H1 (cell line): ENCODE measurements at regions not wholly inside any gene's neighbourhood (a gene's known extent, or its start where the extent isn't known, plus 50 kb on each side); places are given as distances from the start of the nearest gene placed in this dataset.

ENCODE experiments used
- CTCF ChIA-PET: fragments of 300-600 bp; sonication (Branson Sonifier 250); formaldehyde crosslinking; loops from one replicate; lab custom pipeline; 2021; ENCODE audit not compliant: partially characterized antibody; lab: Charles Lee
- POLR2A ChIA-PET: fragments of 300-600 bp; sonication (Branson Sonifier 250); formaldehyde crosslinking; loops from one replicate; lab custom pipeline; 2021; ENCODE audit warnings: inconsistent platforms; ENCODE audit not compliant: partially characterized antibody; lab: Charles Lee
- DNase-seq, 2 experiments: peaks; one replicate each; pipeline versions ENCODE4 v3.0.0 to v3.0.0-alpha.2; 2010 to 2022; ENCODE audit warnings: low spot score in 2 of 2, low read depth in 1 of 2, mixed read lengths in 1 of 2
- FAIRE-seq: peaks from 2 replicates; lab custom pipeline; 2011; peaks lifted over from hg19 to GRCh38; lab: Jason Lieb, UNC
- H2AFZ ChIP-seq: 2 replicates; pipeline ENCODE4 v1.8.1; 2012; ENCODE audit warnings: low read length, inconsistent platforms
- H2AK5ac ChIP-seq: 2 replicates; pipeline ENCODE4 v1.6.1; 2013; ENCODE audit warnings: low read depth, low read length
- H2BK120ac ChIP-seq: replicated peaks from 2 replicates; pipeline ENCODE3; 2013; ENCODE audit warnings: low read depth, low read length, inconsistent platforms
- H2BK12ac ChIP-seq: 2 replicates; pipeline ENCODE4 v1.6.1; 2013; ENCODE audit warnings: low read depth, low read length
- H2BK15ac ChIP-seq: 2 replicates; pipeline ENCODE4 v1.6.1; 2013; ENCODE audit warnings: low read length
- H2BK20ac ChIP-seq: 2 replicates; pipeline ENCODE4 v1.6.1; 2013; ENCODE audit warnings: low read length
- H2BK5ac ChIP-seq: 2 replicates; pipeline ENCODE4 v1.6.1; 2013; ENCODE audit warnings: low read depth, low read length
- H3K14ac ChIP-seq: 2 replicates; pipeline ENCODE4 v1.6.1; 2013; ENCODE audit warnings: inconsistent platforms; ENCODE audit not compliant: insufficient read length
- H3K18ac ChIP-seq: 2 replicates; pipeline ENCODE4 v1.6.1; 2013; ENCODE audit warnings: low read length; ENCODE audit errors: extremely low read depth
- H3K23ac ChIP-seq: 2 replicates; pipeline ENCODE4 v1.6.1; 2013; ENCODE audit warnings: inconsistent platforms; ENCODE audit not compliant: insufficient read length
- H3K23me2 ChIP-seq: 2 replicates; pipeline ENCODE4 v1.6.1; 2013; ENCODE audit warnings: low read depth, low read length
- H3K27ac ChIP-seq: 2 replicates; pipeline ENCODE4 v1.6.1; 2011; ENCODE audit warnings: low read depth, low read length, inconsistent platforms
- H3K27me3 ChIP-seq, 4 experiments: replicated peaks in 1 of 4; 1 replicate in 1 of 4; 2 replicates in 3 of 4; pipeline versions ENCODE4 v1.6.1 to v1.8.1; 2011 to 2013; ENCODE audit warnings: low read length in 3 of 4, mild to moderate bottlenecking in 3 of 4, inconsistent platforms in 2 of 4, mixed read lengths in 2 of 4, moderate library complexity in 1 of 4; ENCODE audit not compliant: control insufficient read depth in 3 of 4, insufficient read depth in 3 of 4; ENCODE audit errors: extremely low read depth in 1 of 4
- H3K36me3 ChIP-seq, 4 experiments: 2 replicates each; pipeline versions ENCODE4 v1.6.1 to v1.8.1; 2011 to 2013; ENCODE audit warnings: mild to moderate bottlenecking in 4 of 4, low read length in 3 of 4, moderate library complexity in 2 of 4, control low read depth in 1 of 4, inconsistent platforms in 1 of 4; ENCODE audit not compliant: insufficient read depth in 4 of 4, control insufficient read depth in 2 of 4
- H3K4ac ChIP-seq: replicated peaks from 2 replicates; pipeline ENCODE3; 2013; ENCODE audit warnings: low read length, low read depth, mixed read lengths, inconsistent platforms; ENCODE audit not compliant: insufficient read length
- H3K4me1 ChIP-seq, 4 experiments: replicated peaks in 1 of 4; 1 replicate in 1 of 4; 2 replicates in 3 of 4; pipeline versions ENCODE4 v1.6.1 to v1.8.1; 2011 to 2013; ENCODE audit warnings: low read length in 3 of 4, inconsistent platforms in 2 of 4, mixed read lengths in 1 of 4; ENCODE audit not compliant: insufficient read depth in 4 of 4, control insufficient read depth in 3 of 4
- H3K4me2 ChIP-seq, 2 experiments: 2 replicates each; pipeline versions ENCODE4 v1.6.1 to v1.8.1; 2011 to 2013; ENCODE audit warnings: low read depth in 2 of 2, low read length in 2 of 2, control low read depth in 1 of 2, inconsistent platforms in 1 of 2, mild to moderate bottlenecking in 1 of 2; ENCODE audit not compliant: insufficient read depth in 1 of 2
- H3K4me3 ChIP-seq, 4 experiments: fragments of 200-600, 300-600 bp in 1 of 4; sonication (generic), shearing (Covaris generic), sonication (Bioruptor Twin) in 1 of 4; 2 replicates each; pipeline versions ENCODE4 v1.5.1 to v1.8.1; 2011 to 2016; ENCODE audit warnings: low read length in 4 of 4, low read depth in 3 of 4, control low read depth in 2 of 4, inconsistent platforms in 2 of 4, mild to moderate bottlenecking in 2 of 4, mixed read lengths in 1 of 4, moderate library complexity in 1 of 4; ENCODE audit not compliant: insufficient read depth in 2 of 4; ENCODE audit errors: extremely low read depth in 1 of 4
- H3K56ac ChIP-seq: replicated peaks from 2 replicates; pipeline ENCODE3; 2013; ENCODE audit warnings: low read depth, mild to moderate bottlenecking, mixed read lengths, low read length, inconsistent platforms; ENCODE audit not compliant: insufficient read length
- H3K79me1 ChIP-seq: 2 replicates; pipeline ENCODE4 v1.6.1; 2013; ENCODE audit warnings: low read depth, low read length, control low read depth
- H3K79me2 ChIP-seq, 2 experiments: 2 replicates each; pipeline versions ENCODE4 v1.6.1 to v1.8.1; 2012 to 2013; ENCODE audit warnings: low read length in 2 of 2, mild to moderate bottlenecking in 2 of 2, inconsistent platforms in 1 of 2; ENCODE audit not compliant: insufficient read depth in 2 of 2, control insufficient read depth in 1 of 2
- H3K9ac ChIP-seq, 4 experiments: replicated peaks in 1 of 4; 1 replicate in 1 of 4; 2 replicates in 3 of 4; pipeline versions ENCODE4 v1.6.1 to v1.8.1; 2011 to 2013; ENCODE audit warnings: low read depth in 3 of 4, low read length in 3 of 4, control low read depth in 2 of 4, mild to moderate bottlenecking in 2 of 4, moderate library complexity in 2 of 4, inconsistent platforms in 1 of 4; ENCODE audit errors: extremely low read depth in 1 of 4
- H3K9me3 ChIP-seq, 2 experiments: 2 replicates each; pipeline versions ENCODE4 v1.6.1 to v1.8.1; 2012 to 2013; ENCODE audit warnings: mild to moderate bottlenecking in 2 of 2, moderate library complexity in 2 of 2, control low read depth in 1 of 2, inconsistent platforms in 1 of 2, low read depth in 1 of 2, low read length in 1 of 2, mixed read lengths in 1 of 2; ENCODE audit not compliant: insufficient read depth in 2 of 2
- H4K20me1 ChIP-seq, 2 experiments: replicated peaks in 1 of 2; 2 replicates each; pipeline versions ENCODE3 to v1.8.1; 2011 to 2013; ENCODE audit warnings: inconsistent platforms in 2 of 2, low read length in 2 of 2, mild to moderate bottlenecking in 1 of 2; ENCODE audit not compliant: insufficient read depth in 2 of 2, control insufficient read depth in 1 of 2
- H4K5ac ChIP-seq: 2 replicates; pipeline ENCODE4 v1.6.1; 2013; ENCODE audit warnings: low read length, low read depth, mixed read lengths, inconsistent platforms; ENCODE audit not compliant: insufficient read length
- H4K8ac ChIP-seq: 2 replicates; pipeline ENCODE4 v1.8.0; 2013; ENCODE audit warnings: mild to moderate bottlenecking, moderate library complexity, low read length, inconsistent platforms; ENCODE audit not compliant: insufficient read depth; ENCODE audit errors: extremely low read depth
- H4K91ac ChIP-seq: replicated peaks from 2 replicates; pipeline ENCODE3; 2013; ENCODE audit warnings: low read length, mixed read lengths, inconsistent platforms; ENCODE audit not compliant: insufficient read length
- BACH1 ChIP-seq: IDR thresholded peaks from 2 replicates; pipeline ENCODE4 v1.6.1; 2012; ENCODE audit warnings: low read length, improper control_type of control experiment
- EGR1 ChIP-seq: IDR thresholded peaks from 2 replicates; pipeline ENCODE4 v1.6.1; 2011; ENCODE audit warnings: low read depth, low read length, borderline replicate concordance
- GABPA ChIP-seq: IDR thresholded peaks from 2 replicates; pipeline ENCODE4 v1.6.1; 2011; ENCODE audit warnings: mild to moderate bottlenecking, low read length, moderate library complexity, borderline replicate concordance; ENCODE audit not compliant: insufficient read depth
- NRF1 ChIP-seq: IDR thresholded peaks from 2 replicates; pipeline ENCODE4 v1.6.1; 2011; ENCODE audit warnings: mild to moderate bottlenecking, low read depth, low read length, improper control_type of control experiment
- RAD21 ChIP-seq, 2 experiments: IDR thresholded peaks in 1 of 2; conservative IDR thresholded peaks in 1 of 2; 2 replicates each; pipeline ENCODE4 v1.6.1; 2011; ENCODE audit warnings: low read depth in 2 of 2, low read length in 2 of 2, improper control_type of control experiment in 1 of 2, inconsistent platforms in 1 of 2, mild to moderate bottlenecking in 1 of 2, moderate library complexity in 1 of 2
- WGBS, 2 experiments: shearing (Covaris generic) in 1 of 2; methylation state at CpG; one replicate each; pipeline versions ENCODE4 v1.1.6 to v1.1.7; 2013 to 2015; ENCODE audit warnings: low lambda C conversion rate in 2 of 2, mixed read lengths in 2 of 2, inconsistent platforms in 1 of 2, low coverage in 1 of 2, missing lambda C conversion rate in 1 of 2; ENCODE audit not compliant: insufficient replicate concordance in 2 of 2, insufficient coverage in 1 of 2, insufficient read length in 1 of 2; ENCODE audit errors: extremely low coverage in 1 of 2, missing lambda C conversion rate in 1 of 2; 5-methylcytosine and 5-hydroxymethylcytosine counted together
- TF ChIP-seq, protein P1 (sequence below): IDR thresholded peaks from 2 replicates; pipeline ENCODE4 v1.6.1; 2012; ENCODE audit warnings: low read length, inconsistent platforms
- TF ChIP-seq, protein P2 (sequence below), 3 experiments: IDR thresholded peaks; 1 replicate in 2 of 3; 2 replicates in 1 of 3; pipeline versions ENCODE4 v1.5.1 to v1.6.1; 2011; ENCODE audit warnings: low read length in 3 of 3, mild to moderate bottlenecking in 3 of 3, inconsistent platforms in 2 of 3, low read depth in 1 of 3, moderate library complexity in 1 of 3; ENCODE audit not compliant: insufficient read depth in 1 of 3; ENCODE audit errors: control extremely low read depth in 1 of 3

DNA sequence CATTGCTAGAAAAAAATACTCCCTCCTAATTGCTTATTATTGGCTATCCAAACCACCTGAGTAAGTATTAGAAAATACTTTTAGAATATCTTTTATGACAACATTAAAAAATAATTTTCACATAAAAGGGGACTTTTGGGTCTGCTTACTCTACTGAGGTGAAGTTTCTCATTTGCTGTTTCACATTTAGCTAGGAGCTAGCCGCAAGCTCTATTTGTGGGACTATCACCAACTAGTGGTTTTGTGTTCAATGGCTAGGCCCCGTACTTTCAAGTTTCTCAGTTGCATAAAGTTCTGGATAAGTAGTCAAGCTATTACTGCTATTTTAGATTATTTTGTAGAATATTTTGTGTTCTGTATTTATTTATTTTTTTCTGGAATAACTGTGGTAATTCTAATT is 244.2 kb upstream of the SLITRK3 start:
- H4K91ac ChIP-seq = no peak overlapping the region
- no peak overlapping the region for H3K56ac ChIP-seq
- H3K23me2 ChIP-seq = no peaks in the 10 kb centered on the region
- H2BK12ac ChIP-seq = no peak overlapping the region
- no peak overlapping the region for H4K8ac ChIP-seq
- H2AK5ac ChIP-seq = no peak overlapping the region
- H2BK20ac ChIP-seq = no peak overlapping the region
- ChIA-PET POLR2A (no interaction called here), CTCF (no interaction called here)
- H3K4me3 ChIP-seq = no peak overlapping the region
- 0 out of 2 replicates have a peak overlapping the region, but pooled peaks have one; percentile 35 for H2AFZ ChIP-seq
- no peaks in the 10 kb centered on the region for H3K4me1 ChIP-seq
- no peaks in the 10 kb centered on the region for H4K20me1 ChIP-seq
- H2BK5ac ChIP-seq = no peak overlapping the region
- DNase-seq = no peak
- no peaks in the 10 kb centered on the region for H3K79me1 ChIP-seq
- FAIRE-seq = no peak
- no peak overlapping the region for H3K14ac ChIP-seq
- H3K23ac ChIP-seq = no peak overlapping the region
- H2BK120ac ChIP-seq = no peak overlapping the region
- no peak overlapping the region for H3K18ac ChIP-seq
- TF ChIP-seq, protein P1, sequence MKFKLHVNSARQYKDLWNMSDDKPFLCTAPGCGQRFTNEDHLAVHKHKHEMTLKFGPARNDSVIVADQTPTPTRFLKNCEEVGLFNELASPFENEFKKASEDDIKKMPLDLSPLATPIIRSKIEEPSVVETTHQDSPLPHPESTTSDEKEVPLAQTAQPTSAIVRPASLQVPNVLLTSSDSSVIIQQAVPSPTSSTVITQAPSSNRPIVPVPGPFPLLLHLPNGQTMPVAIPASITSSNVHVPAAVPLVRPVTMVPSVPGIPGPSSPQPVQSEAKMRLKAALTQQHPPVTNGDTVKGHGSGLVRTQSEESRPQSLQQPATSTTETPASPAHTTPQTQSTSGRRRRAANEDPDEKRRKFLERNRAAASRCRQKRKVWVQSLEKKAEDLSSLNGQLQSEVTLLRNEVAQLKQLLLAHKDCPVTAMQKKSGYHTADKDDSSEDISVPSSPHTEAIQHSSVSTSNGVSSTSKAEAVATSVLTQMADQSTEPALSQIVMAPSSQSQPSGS = no peak
- no peak for TF ChIP-seq BACH1
- TF ChIP-seq GABPA = no peak
- TF ChIP-seq, protein P2, sequence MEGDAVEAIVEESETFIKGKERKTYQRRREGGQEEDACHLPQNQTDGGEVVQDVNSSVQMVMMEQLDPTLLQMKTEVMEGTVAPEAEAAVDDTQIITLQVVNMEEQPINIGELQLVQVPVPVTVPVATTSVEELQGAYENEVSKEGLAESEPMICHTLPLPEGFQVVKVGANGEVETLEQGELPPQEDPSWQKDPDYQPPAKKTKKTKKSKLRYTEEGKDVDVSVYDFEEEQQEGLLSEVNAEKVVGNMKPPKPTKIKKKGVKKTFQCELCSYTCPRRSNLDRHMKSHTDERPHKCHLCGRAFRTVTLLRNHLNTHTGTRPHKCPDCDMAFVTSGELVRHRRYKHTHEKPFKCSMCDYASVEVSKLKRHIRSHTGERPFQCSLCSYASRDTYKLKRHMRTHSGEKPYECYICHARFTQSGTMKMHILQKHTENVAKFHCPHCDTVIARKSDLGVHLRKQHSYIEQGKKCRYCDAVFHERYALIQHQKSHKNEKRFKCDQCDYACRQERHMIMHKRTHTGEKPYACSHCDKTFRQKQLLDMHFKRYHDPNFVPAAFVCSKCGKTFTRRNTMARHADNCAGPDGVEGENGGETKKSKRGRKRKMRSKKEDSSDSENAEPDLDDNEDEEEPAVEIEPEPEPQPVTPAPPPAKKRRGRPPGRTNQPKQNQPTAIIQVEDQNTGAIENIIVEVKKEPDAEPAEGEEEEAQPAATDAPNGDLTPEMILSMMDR (IDR thresholded peaks at IDR 0.05; ENCODE audit: control extremely low read depth in 1 of 3, insufficient read depth in 1 of 3, low read depth in 1 of 3, low read length in 3 of 3) = no peak
- no peak for TF ChIP-seq RAD21 (IDR thresholded peaks at IDR 0.05 in 1 of 2, conservative IDR thresholded peaks at IDR 0.05 in 1 of 2; ENCODE audit: low read depth in 2 of 2, low read length in 2 of 2)
- TF ChIP-seq NRF1 = no peak
- TF ChIP-seq EGR1 = no peak
- H3K79me2 ChIP-seq = no peaks in the 10 kb centered on the region
- no peak overlapping the region for H2BK15ac ChIP-seq
- no peak overlapping the region for H4K5ac ChIP-seq
- no peaks in the 10 kb centered on the region for H3K9me3 ChIP-seq
- no peak overlapping the region for H3K9ac ChIP-seq
- no peak overlapping the region for H3K4ac ChIP-seq
- H3K4me2 ChIP-seq = no peak overlapping the region
- 83% methylated on average over 2 of the region's 2 CpGs; no CpG with 5 or more reads in 1 of the 2 experiments for WGBS, 2 experiments
- H3K27me3 ChIP-seq = no peaks in the 10 kb centered on the region
- H3K27ac ChIP-seq = no peak overlapping the region
- H3K36me3 ChIP-seq = no peaks in the 10 kb centered on the region
